Neural progenitor cell (in vitro differentiated cells): ENCODE measurements at regions not wholly inside any gene's neighbourhood (a gene's known extent, or its start where the extent isn't known, plus 50 kb on each side); places are given as distances from the start of the nearest gene placed in this dataset.
"Not testable (repeated sequence)": the region's sequence is repeated elsewhere in the genome, so short reads cannot be mapped to it uniquely, and the experiment has no call there.

Experiments used
- DNase-seq: peaks from one replicate; pipeline ENCODE4 v3.0.0-alpha.2; 2016; ENCODE audit warnings: low spot score
- H2AFZ ChIP-seq: fragments of 200-600 bp; sonication (generic); replicated peaks from 2 replicates; pipeline ENCODE4 v1.6.1; 2016; ENCODE audit warnings: antibody characterized with exemption
- H3F3A ChIP-seq: fragments of 200-600 bp; sonication (generic); 2 replicates; pipeline ENCODE4 v1.6.1; 2016; ENCODE audit warnings: antibody characterized with exemption, low read depth
- H3K27ac ChIP-seq: fragments of 200-600 bp; sonication (generic); 2 replicates; pipeline ENCODE4 v1.5.1; 2016; ENCODE audit warnings: mild to moderate bottlenecking
- H3K27me3 ChIP-seq: fragments of 200-600 bp; sonication (generic); 2 replicates; pipeline ENCODE4 v1.6.1; 2016; ENCODE audit warnings: mild to moderate bottlenecking, moderate library complexity
- H3K36me3 ChIP-seq: fragments of 200-600 bp; sonication (generic); 2 replicates; pipeline ENCODE4 v1.5.1; 2016
- H3K4me1 ChIP-seq: fragments of 200-600 bp; sonication (generic); 2 replicates; pipeline ENCODE4 v1.6.1; 2016; ENCODE audit warnings: mixed run types
- H3K4me2 ChIP-seq: fragments of 200-600 bp; sonication (generic); 2 replicates; pipeline ENCODE4 v1.6.1; 2016
- H3K4me3 ChIP-seq: fragments of 200-600 bp; sonication (generic); 2 replicates; pipeline ENCODE4 v1.5.1; 2016
- H3K79me2 ChIP-seq: fragments of 200-600 bp; sonication (generic); 2 replicates; pipeline ENCODE4 v1.6.1; 2016; ENCODE audit warnings: low read depth
- H3K9ac ChIP-seq: fragments of 200-600 bp; sonication (generic); 2 replicates; pipeline ENCODE4 v1.6.1; 2016
- H3K9me3 ChIP-seq: fragments of 200-600 bp; sonication (generic); 2 replicates; pipeline ENCODE4 v1.5.1; 2016; ENCODE audit warnings: low read depth
- H4K20me1 ChIP-seq: fragments of 200-600 bp; sonication (generic); 2 replicates; pipeline ENCODE4 v1.6.1; 2016; ENCODE audit warnings: low read depth
- H3K27ac Mint-ChIP-seq: 3 replicates; pipeline ENCODE4 v1.8.0; 2021; ENCODE audit warnings: mixed read lengths
- H3K27me3 Mint-ChIP-seq: 2 replicates; pipeline ENCODE4 v1.8.0; 2022; ENCODE audit warnings: low read depth, mild to moderate bottlenecking, inconsistent platforms, moderate library complexity, mixed read lengths; ENCODE audit not compliant: insufficient read depth
- H3K36me3 Mint-ChIP-seq: 3 replicates; pipeline ENCODE4 v1.8.0; 2021; ENCODE audit warnings: mixed read lengths
- H3K4me1 Mint-ChIP-seq: 3 replicates; pipeline ENCODE4 v1.8.0; 2021; ENCODE audit warnings: mixed read lengths
- H3K4me3 Mint-ChIP-seq: 3 replicates; pipeline ENCODE4 v1.8.0; 2021; ENCODE audit warnings: mild to moderate bottlenecking, moderate library complexity, mixed read lengths
- H3K9me3 Mint-ChIP-seq: 3 replicates; pipeline ENCODE4 v1.8.0; 2020; ENCODE audit warnings: mixed read lengths
- EZH2 ChIP-seq: fragments of 200-600 bp; sonication (generic); IDR thresholded peaks from 2 replicates; pipeline ENCODE4 v1.6.1; 2017; ENCODE audit warnings: antibody characterized with exemption, mild to moderate bottlenecking, moderate library complexity
- EZH2phosphoT487 ChIP-seq: fragments of 200-600 bp; sonication (generic); IDR thresholded peaks from 2 replicates; pipeline ENCODE4 v1.6.1; 2017; ENCODE audit warnings: antibody characterized with exemption
- TF ChIP-seq, protein P1 (sequence below): fragments of 200-600 bp; sonication (generic); IDR thresholded peaks from 2 replicates; pipeline ENCODE4 v1.5.1; 2017; ENCODE audit warnings: antibody characterized with exemption, mild to moderate bottlenecking

DNA sequence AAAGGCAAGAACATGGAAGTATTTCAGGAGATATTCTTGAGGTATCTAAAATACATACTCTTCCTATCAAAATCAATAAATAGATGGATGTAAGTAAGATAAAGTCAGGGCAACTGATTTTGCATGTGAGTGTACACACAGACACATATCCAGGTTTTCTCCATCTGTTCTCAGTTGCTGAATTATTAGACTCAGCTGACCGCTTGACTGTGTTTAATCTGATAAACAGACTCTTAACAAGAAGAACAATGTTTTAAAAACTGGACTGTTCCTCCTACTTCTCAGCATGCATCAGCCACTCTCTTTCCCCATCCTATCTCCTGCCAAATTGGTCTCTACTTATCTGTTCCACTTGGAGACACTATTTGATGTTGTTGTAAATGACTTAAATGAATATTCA lies 73.5 kb downstream of the GOLGA8G start:
- Mint-ChIP-seq H3K9me3 (peaks cover 8% of the 10 kb centered on the region), H3K4me1 (peaks cover 10% of the 10 kb centered on the region), H3K27me3 (peaks cover 13% of the 10 kb centered on the region), H3K4me3 (no peak overlapping the region), H3K36me3 (no peaks in the 10 kb centered on the region), H3K27ac (no peak overlapping the region)
- no peaks in the 10 kb centered on the region for H3K79me2 ChIP-seq
- no peaks in the 10 kb centered on the region for H4K20me1 ChIP-seq
- H3K9ac ChIP-seq: no peak overlapping the region
- no peak overlapping the region for H2AFZ ChIP-seq
- peaks cover 3% of the 10 kb centered on the region for H3K9me3 ChIP-seq
- DNase-seq: peak; percentile 0
- no peak overlapping the region for H3K4me3 ChIP-seq
- H3K27ac ChIP-seq: no peak overlapping the region
- TF ChIP-seq EZH2 (no peak), EZH2phosphoT487 (no peak)
- TF ChIP-seq, protein P1, sequence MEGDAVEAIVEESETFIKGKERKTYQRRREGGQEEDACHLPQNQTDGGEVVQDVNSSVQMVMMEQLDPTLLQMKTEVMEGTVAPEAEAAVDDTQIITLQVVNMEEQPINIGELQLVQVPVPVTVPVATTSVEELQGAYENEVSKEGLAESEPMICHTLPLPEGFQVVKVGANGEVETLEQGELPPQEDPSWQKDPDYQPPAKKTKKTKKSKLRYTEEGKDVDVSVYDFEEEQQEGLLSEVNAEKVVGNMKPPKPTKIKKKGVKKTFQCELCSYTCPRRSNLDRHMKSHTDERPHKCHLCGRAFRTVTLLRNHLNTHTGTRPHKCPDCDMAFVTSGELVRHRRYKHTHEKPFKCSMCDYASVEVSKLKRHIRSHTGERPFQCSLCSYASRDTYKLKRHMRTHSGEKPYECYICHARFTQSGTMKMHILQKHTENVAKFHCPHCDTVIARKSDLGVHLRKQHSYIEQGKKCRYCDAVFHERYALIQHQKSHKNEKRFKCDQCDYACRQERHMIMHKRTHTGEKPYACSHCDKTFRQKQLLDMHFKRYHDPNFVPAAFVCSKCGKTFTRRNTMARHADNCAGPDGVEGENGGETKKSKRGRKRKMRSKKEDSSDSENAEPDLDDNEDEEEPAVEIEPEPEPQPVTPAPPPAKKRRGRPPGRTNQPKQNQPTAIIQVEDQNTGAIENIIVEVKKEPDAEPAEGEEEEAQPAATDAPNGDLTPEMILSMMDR: no peak
- no peaks in the 10 kb centered on the region for H3F3A ChIP-seq
- H3K27me3 ChIP-seq: peaks cover 16% of the 10 kb centered on the region
- no peak overlapping the region for H3K4me2 ChIP-seq
- H3K36me3 ChIP-seq: no peaks in the 10 kb centered on the region
- H3K4me1 ChIP-seq: no peaks in the 10 kb centered on the region

DNA sequence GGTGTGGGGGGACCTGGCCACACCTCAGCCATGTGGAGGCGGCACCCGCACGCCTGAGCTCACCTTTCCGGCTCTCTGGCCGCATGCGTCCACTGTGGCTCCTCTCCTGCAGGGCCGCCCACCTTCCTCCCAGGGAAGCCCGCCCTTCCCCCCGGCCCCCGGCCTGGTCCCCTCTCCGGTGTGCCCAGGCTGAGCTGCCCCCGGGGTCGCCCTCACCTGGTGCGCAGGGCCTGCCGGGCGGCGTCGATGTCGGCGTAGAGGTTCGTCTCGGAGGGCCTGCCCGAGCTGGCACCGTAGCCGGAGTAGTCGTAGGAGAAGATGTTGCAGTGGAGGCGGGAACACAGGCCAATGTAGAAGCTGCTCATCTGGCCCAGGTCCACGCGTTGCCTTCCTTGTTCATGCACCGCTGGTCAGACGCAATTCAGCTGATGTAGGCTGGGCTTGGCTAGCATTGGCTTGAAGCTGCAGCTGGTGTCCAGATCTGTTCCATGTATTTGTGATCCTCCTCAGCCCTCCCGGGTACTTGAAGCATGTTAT lies 75.3 kb downstream of the GOLGA8G start:
- peak overlapping the region; percentile 0 for H3K27ac Mint-ChIP-seq
- not testable (repeated sequence) for H4K20me1 ChIP-seq, H3K4me3 ChIP-seq, H3K27ac ChIP-seq, H3K36me3 Mint-ChIP-seq, H3K9ac ChIP-seq, H3K79me2 ChIP-seq, H2AFZ ChIP-seq, H3F3A ChIP-seq, H3K4me3 Mint-ChIP-seq, H3K36me3 ChIP-seq, H3K9me3 ChIP-seq, H3K9me3 Mint-ChIP-seq, H3K4me2 ChIP-seq, H3K4me1 ChIP-seq
- peak; percentile 36 for DNase-seq
- H3K27me3 Mint-ChIP-seq: peaks cover 10% of the 10 kb centered on the region
- H3K27me3 ChIP-seq: peaks cover 24% of the 10 kb centered on the region
- peaks cover 10% of the 10 kb centered on the region for H3K4me1 Mint-ChIP-seq

DNA sequence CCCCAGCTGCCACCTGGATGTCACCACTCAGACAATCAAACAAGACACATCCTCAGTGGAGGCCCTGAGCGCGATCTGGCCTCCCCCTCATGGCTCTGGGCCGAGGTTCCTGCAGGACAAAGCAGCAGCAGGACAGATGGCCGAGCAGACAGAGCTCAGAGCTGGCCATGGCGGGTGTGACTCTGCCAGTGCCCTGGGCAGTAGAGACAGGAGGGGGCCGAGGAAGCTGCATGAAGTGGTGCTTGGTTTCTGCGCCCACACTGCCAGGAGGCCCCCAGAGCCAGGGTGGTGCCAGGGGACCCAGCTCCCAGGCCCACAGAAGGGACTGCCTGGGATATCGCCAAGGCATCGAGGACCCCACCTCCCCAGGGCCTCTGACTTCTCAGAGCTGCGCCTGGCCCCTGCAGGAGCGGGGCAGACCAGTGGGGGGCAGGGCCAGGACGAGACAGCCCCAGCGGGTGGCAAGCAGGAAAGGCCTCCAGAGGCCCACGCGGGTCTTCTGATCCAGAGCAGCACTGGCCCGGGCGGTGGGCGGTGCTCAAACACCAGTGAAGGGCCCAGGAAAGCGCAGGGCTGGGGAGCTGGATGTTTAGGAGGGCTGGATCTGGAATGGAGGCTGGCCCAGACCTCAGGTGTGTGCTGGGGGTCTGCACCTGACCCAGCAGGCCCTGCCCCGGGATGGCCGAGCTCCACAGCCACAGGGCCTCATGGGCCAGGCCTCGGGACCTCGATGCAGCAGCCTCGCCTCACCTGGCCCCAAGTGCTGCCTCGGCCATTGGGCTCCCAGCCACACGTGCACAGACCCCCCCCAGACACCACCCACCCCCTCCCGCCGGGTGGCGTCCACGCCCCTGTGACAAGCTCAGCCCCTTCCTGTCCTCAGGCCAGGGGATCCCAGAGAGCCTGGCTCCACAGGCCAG lies 76.0 kb downstream of the GOLGA8G start:
- no peaks in the 10 kb centered on the region for H3F3A ChIP-seq
- peak; percentile 7 for DNase-seq
- Mint-ChIP-seq H3K36me3 (no peaks in the 10 kb centered on the region), H3K27me3 (peaks cover 10% of the 10 kb centered on the region), H3K4me1 (peaks cover 10% of the 10 kb centered on the region), H3K27ac (no peak overlapping the region), H3K4me3 (peak overlapping the region; percentile 58), H3K9me3 (peaks cover 5% of the 10 kb centered on the region)
- no peak overlapping the region for H3K4me3 ChIP-seq
- H3K27ac ChIP-seq: no peak overlapping the region
- H3K79me2 ChIP-seq: no peaks in the 10 kb centered on the region
- no peaks in the 10 kb centered on the region for H4K20me1 ChIP-seq
- no peaks in the 10 kb centered on the region for H3K4me1 ChIP-seq
- no peaks in the 10 kb centered on the region for H3K9me3 ChIP-seq
- H3K27me3 ChIP-seq: peaks cover 24% of the 10 kb centered on the region
- no peak overlapping the region for H3K4me2 ChIP-seq
- H2AFZ ChIP-seq: no peak overlapping the region
- H3K36me3 ChIP-seq: no peaks in the 10 kb centered on the region
- H3K9ac ChIP-seq: no peak overlapping the region
- TF ChIP-seq, protein P1: no peak
- no peak for TF ChIP-seq EZH2phosphoT487
- no peak for TF ChIP-seq EZH2

DNA sequence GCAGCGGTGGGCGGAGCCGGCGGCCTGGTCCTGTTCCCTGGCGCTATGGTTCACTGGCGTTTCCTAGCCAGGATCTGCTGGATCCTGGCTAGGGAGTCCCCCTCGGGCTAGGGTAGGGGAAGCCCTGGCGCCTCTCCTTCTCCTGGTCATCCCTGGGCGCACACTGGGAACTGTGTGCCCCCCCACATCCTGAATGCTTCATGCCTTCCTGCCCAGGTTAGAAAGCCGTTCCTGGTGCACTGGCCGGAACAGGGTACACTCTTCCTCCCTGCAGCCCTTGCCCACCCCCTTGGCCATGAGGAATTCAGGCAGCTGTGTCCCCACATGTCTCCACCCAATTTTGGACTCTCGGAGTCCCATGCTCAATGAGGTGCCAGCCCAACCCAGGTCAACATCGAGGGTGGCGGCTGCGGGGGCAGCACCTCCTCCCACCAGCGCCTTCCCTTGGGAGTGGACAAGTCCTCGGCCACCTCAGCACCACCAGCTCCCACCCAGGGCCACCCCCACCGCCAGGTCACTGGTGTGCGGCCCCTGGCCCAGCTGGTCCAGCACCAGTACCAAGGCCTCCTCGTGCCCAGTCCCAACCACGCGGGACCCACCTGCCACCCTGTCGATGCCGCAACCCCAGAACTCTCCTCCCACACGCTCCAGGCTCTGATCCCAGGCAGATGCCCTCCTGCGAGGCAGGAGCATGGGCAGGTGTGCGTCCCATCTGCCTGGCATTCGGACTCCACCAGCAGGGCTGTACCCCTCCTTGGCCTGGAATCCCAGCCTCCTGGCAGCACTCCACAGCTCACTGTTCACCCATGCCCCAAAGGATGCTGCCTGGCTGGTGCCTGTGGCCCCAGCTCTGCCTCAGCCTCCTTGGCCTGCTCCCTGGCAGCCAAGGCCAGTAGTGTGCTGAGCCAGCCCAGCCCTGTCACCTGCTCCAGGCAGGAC lies 77.0 kb downstream of the GOLGA8G start:
- H3K79me2 ChIP-seq, H3K4me3 ChIP-seq, H3K9ac ChIP-seq, H3K36me3 ChIP-seq, H3K9me3 ChIP-seq, H3F3A ChIP-seq, H3K36me3 Mint-ChIP-seq, H3K4me1 ChIP-seq, H3K27ac ChIP-seq, H4K20me1 ChIP-seq, H2AFZ ChIP-seq, H3K4me2 ChIP-seq, H3K9me3 Mint-ChIP-seq: not testable (repeated sequence)
- Mint-ChIP-seq H3K4me3 (peak overlapping the region; percentile 79), H3K27me3 (peaks cover 10% of the 10 kb centered on the region), H3K4me1 (peaks cover 10% of the 10 kb centered on the region), H3K27ac (peak overlapping the region; percentile 33)
- H3K27me3 ChIP-seq: peaks cover 24% of the 10 kb centered on the region
- peak; percentile 1 for DNase-seq

DNA sequence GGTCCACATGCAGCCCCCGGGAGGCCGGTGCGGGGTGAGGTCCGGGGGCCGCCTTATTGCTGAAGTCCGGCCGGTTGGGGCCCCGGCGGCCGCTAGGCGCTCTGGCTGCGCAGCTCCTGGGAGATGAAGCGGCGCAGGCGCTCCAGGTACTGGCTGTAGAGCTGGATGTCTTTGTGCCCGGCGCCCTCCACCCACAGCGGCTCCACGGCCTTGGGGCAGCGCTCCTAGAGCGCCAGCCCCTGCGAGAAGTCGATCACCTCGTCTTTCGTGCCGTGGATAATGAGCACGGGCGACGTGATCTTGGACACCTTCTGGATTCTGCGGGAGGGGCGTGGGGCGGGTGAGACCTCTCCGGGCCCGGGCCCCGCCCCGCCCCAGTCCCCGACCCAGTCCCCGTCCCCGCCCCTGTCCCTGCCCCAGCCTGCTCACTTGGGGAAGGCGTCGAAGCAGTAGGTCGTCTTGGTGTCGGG lies 76.3 kb downstream of the GOLGA8F start:
- H3K4me2 ChIP-seq: peak overlapping the region; percentile 62
- not testable (repeated sequence) for H3K4me3 Mint-ChIP-seq

More for the DNA sequence above, 76.3 kb downstream of the GOLGA8F start:
- DNase-seq: peak; percentile 14
- Mint-ChIP-seq H3K4me1 (peaks cover 10% of the 10 kb centered on the region), H3K27me3 (peaks cover 10% of the 10 kb centered on the region)
- not testable (repeated sequence) for H3K36me3 Mint-ChIP-seq, H3K9me3 ChIP-seq, H3K9me3 Mint-ChIP-seq, H4K20me1 ChIP-seq, H2AFZ ChIP-seq, H3K27ac Mint-ChIP-seq, H3K36me3 ChIP-seq, H3K27ac ChIP-seq, H3F3A ChIP-seq, H3K79me2 ChIP-seq, H3K4me1 ChIP-seq, H3K9ac ChIP-seq
- peaks cover 24% of the 10 kb centered on the region for H3K27me3 ChIP-seq
- H3K4me3 ChIP-seq: peak overlapping the region; percentile 40
